Esophagus (tissue), 2 donors: ENCODE measurements at regions not wholly inside any gene's neighbourhood (a gene's known extent, or its start where the extent isn't known, plus 50 kb on each side); places are given as distances from the start of the nearest gene placed in this dataset.
"Not testable (repeated sequence)": the region's sequence is repeated elsewhere in the genome, so short reads cannot be mapped to it uniquely, and the experiment has no call there.

Experiments
- H3K27ac ChIP-seq, 2 donors: one replicate each; pipeline ENCODE4 v1.5.1; 2013; ENCODE audit warnings: low read depth in 2 of 2, mild to moderate bottlenecking in 2 of 2, inconsistent platforms in 1 of 2, low read length in 1 of 2, moderate library complexity in 1 of 2
- H3K27me3 ChIP-seq, 2 donors: one replicate each; pipeline ENCODE4 v1.6.1; 2013; ENCODE audit warnings: low read length in 2 of 2, control low read depth in 1 of 2, mild to moderate bottlenecking in 1 of 2; ENCODE audit not compliant: insufficient read depth in 2 of 2, control insufficient read depth in 1 of 2
- H3K36me3 ChIP-seq, 2 donors: one replicate each; pipeline ENCODE4 v1.6.1; 2013; ENCODE audit warnings: low read length in 1 of 2; ENCODE audit not compliant: control insufficient read depth in 2 of 2, insufficient read depth in 2 of 2
- H3K4me1 ChIP-seq, 2 donors: one replicate each; pipeline ENCODE4 v1.6.1; 2013; ENCODE audit warnings: low read length in 1 of 2; ENCODE audit not compliant: control insufficient read depth in 2 of 2, insufficient read depth in 2 of 2
- H3K4me3 ChIP-seq, 2 donors: one replicate each; pipeline ENCODE4 v1.5.1; 2013; ENCODE audit warnings: low read length in 2 of 2, mild to moderate bottlenecking in 2 of 2, low read depth in 1 of 2, moderate library complexity in 1 of 2
- H3K9me3 ChIP-seq, 2 donors: one replicate each; pipeline ENCODE4 v1.6.1; 2013; ENCODE audit warnings: mild to moderate bottlenecking in 2 of 2, low read depth in 1 of 2, low read length in 1 of 2, moderate library complexity in 1 of 2; ENCODE audit not compliant: control insufficient read depth in 2 of 2, insufficient read depth in 1 of 2
- WGBS, 2 donors: extraction: QIAGEN DNeasy Blood & Tissue Kit; methylation state at CpG; one replicate each; pipeline ENCODE4 v1.1.7; 2013; 5-methylcytosine and 5-hydroxymethylcytosine counted together
- donor health status: healthy with polysubstance abuse.
- donor health status: Bipolar disorder and iron deficiency.

DNA sequence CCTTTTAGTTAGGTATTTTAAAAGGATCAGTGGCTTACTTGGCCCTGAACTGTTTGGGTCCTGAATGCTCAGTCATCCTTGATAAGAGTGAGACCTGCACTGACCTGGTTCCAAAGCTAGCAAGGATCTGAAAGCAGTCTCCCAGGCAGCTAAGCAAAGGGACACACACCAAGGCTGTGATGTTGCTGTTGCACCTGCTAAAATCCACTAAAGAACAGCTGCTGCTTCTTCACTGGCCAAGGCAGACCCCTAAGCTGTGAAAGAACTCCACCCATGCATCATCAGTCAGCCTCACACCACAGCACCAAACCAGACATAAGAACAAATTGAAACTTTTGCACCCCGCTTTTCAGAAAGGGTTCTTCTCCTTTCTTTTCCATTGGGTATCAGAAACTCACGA is 213.4 kb upstream of the STT3B start:
- WGBS, 2 donors, result 92 to 99% methylated on average over 2 of the region's 2 CpGs
- no peak overlapping the region for H3K4me3 ChIP-seq
- no peaks in the 10 kb centered on the region for H3K4me1 ChIP-seq
- H3K9me3 ChIP-seq, result no peaks in the 10 kb centered on the region
- no peaks in the 10 kb centered on the region for H3K36me3 ChIP-seq
- H3K27ac ChIP-seq, result no peak overlapping the region
- H3K27me3 ChIP-seq, result no peaks in the 10 kb centered on the region

DNA sequence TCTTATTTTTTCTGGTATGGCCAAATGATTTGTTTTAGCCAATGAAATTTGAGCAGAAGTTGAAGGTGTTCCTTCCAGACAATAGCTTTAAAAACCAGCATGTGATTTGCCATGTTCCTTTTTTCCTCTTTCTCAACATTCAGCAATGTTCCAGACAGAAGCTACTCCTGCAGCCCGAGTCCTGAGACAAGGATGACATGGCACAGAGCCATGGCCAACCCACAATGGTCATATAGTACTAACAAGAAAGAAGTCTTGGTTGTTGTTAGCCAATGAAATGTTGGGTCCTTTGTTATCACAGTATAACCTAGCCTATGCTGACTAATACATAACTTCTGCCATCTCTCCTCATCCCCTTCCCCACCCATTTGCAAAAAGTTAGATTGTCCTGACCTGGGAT is 211.1 kb upstream of the STT3B start:
- no peaks in the 10 kb centered on the region for H3K36me3 ChIP-seq
- H3K4me1 ChIP-seq, result no peaks in the 10 kb centered on the region
- WGBS, 2 donors, result 33 to 57% methylated on average over 1 of the region's 1 CpG
- H3K4me3 ChIP-seq, result no peak overlapping the region
- H3K27me3 ChIP-seq, result no peaks in the 10 kb centered on the region
- no peaks in the 10 kb centered on the region for H3K9me3 ChIP-seq
- H3K27ac ChIP-seq, result no peak overlapping the region

DNA sequence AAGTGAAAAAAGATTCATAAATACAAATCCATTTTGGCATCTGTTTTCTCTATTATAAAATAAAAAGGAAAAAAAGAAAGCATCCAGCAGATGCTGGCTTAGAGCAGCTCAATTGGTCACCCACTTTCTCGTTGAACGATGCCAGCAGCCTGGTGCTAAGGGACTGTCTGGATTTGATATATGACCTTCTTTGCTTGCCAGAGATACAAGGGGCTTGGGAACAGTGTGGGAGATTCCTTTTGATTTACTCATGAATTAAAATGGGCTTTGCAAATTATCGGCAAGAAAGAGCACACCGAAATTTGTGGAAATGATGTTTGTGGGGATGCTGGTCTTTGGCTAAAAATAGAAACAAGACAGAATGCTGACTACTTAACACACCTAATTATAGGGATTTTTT is 210.3 kb upstream of the STT3B start:
- WGBS, 2 donors, result 74 to 75% methylated on average over 4 of the region's 4 CpGs
- H3K27ac ChIP-seq, result no peak overlapping the region
- no peaks in the 10 kb centered on the region for H3K27me3 ChIP-seq
- H3K36me3 ChIP-seq, result no peaks in the 10 kb centered on the region
- no peaks in the 10 kb centered on the region for H3K4me1 ChIP-seq
- no peak overlapping the region for H3K4me3 ChIP-seq
- H3K9me3 ChIP-seq, result no peaks in the 10 kb centered on the region

GRCh38 chr3:31327826-31328357 is 204.8 kb upstream of the STT3B start:
- not testable (repeated sequence) for H3K36me3 ChIP-seq, H3K27ac ChIP-seq, H3K27me3 ChIP-seq, H3K9me3 ChIP-seq, H3K4me3 ChIP-seq, H3K4me1 ChIP-seq
- WGBS, 2 donors, result 88 to 96% methylated on average over 3 of the region's 3 CpGs

- WGBS, 2 donors, result 85 to 90% methylated on average over 3 of the region's 3 CpGs
- Histone ChIP-seq H3K36me3 (no peaks in the 10 kb centered on the region), H3K4me1 (no peaks in the 10 kb centered on the region), H3K4me3 (no peak overlapping the region), H3K27ac (no peak overlapping the region), H3K9me3 (no peaks in the 10 kb centered on the region), H3K27me3 (no peaks in the 10 kb centered on the region)
These were observed 201.4 kb upstream of the STT3B start for GRCh38 chr3:31331278-31331677.

DNA sequence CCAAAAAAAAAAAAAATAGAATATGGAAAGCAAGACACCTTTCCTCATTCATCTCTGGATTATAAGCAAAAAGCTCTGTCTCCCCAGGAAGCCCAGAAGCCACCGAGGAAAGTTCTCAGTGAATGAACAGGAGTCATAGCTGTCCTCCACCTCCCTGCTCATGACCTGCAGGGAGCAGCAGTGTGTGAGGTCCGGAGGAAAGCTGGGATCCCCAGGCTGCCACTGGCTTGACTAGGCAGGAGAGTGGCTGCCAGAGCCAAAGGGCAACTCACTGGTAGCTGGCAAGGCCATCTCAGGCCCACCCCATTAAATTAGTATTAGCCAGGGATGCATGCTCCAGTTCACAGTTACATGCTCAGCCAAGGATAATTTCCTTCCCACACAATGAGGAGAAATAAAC is 191.6 kb upstream of the STT3B start:
- Histone ChIP-seq H3K4me3 (no peak overlapping the region), H3K27me3 (no peaks in the 10 kb centered on the region), H3K27ac (no peak overlapping the region), H3K4me1 (peaks cover 0 to 6% of the 10 kb centered on the region in 2 donors), H3K9me3 (peaks cover 0 to 3% of the 10 kb centered on the region in 2 donors), H3K36me3 (no peaks in the 10 kb centered on the region)
- 41 to 53% methylated on average over 2 of the region's 2 CpGs for WGBS, 2 donors

DNA sequence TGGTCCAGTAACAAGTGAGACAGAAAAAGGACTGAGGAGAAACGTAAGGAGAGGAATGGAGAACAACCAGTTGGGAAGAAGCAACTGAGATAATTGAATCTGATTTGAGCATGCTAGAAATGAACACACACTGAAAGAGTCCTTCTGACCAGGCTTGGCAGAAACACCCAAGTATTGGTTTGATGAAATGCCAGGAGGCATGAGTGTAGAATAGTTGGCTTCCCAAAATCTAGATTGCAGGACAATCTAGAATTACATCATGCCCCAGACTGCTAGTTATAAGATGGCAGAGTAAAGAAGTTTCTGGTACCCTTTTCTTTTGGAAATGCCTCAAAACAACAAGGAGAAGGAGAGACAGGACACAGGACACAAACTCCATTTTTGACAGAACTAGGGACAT is 189.7 kb upstream of the STT3B start:
- peaks cover 0 to 6% of the 10 kb centered on the region in 2 donors for H3K4me1 ChIP-seq
- 81 to 93% methylated on average over 1 of the region's 1 CpG for WGBS, 2 donors
- no peak overlapping the region for H3K27ac ChIP-seq
- H3K36me3 ChIP-seq, result no peaks in the 10 kb centered on the region
- H3K4me3 ChIP-seq, result no peak overlapping the region
- no peaks in the 10 kb centered on the region for H3K27me3 ChIP-seq
- peaks cover 0 to 3% of the 10 kb centered on the region in 2 donors for H3K9me3 ChIP-seq

- no peak overlapping the region for H3K27ac ChIP-seq
These were observed 187.1 kb upstream of the STT3B start for GRCh38 chr3:31345581-31345980.

GRCh38 chr3:31346542-31346979 is 186.2 kb upstream of the STT3B start:
- Histone ChIP-seq H3K27me3 (no peaks in the 10 kb centered on the region), H3K9me3 (peaks cover 0 to 3% of the 10 kb centered on the region in 2 donors), H3K36me3 (no peaks in the 10 kb centered on the region), H3K4me3 (no peak overlapping the region), H3K4me1 (peaks cover 0 to 2% of the 10 kb centered on the region in 2 donors), H3K27ac (no peak overlapping the region)
- WGBS, 2 donors, result 84 to 94% methylated on average over 5 of the region's 5 CpGs

More at GRCh38 chr3:31345581-31345980, 187.1 kb upstream of the STT3B start:
- Histone ChIP-seq H3K9me3 (peaks cover 0 to 3% of the 10 kb centered on the region in 2 donors), H3K27me3 (no peaks in the 10 kb centered on the region), H3K4me1 (peaks cover 0 to 2% of the 10 kb centered on the region in 2 donors), H3K36me3 (no peaks in the 10 kb centered on the region), H3K4me3 (no peak overlapping the region)
- WGBS, 2 donors, result 81 to 87% methylated on average over 2 of the region's 2 CpGs

GRCh38 chr3:31349001-31349748 is 183.6 kb upstream of the STT3B start:
- H3K36me3 ChIP-seq, result no peaks in the 10 kb centered on the region
- WGBS, 2 donors, result 64 to 90% methylated on average over 1 of the region's 1 CpG
- H3K9me3 ChIP-seq, result no peaks in the 10 kb centered on the region
- H3K27ac ChIP-seq, result no peak overlapping the region
- H3K4me3 ChIP-seq, result no peak overlapping the region
- H3K4me1 ChIP-seq, result no peaks in the 10 kb centered on the region
- H3K27me3 ChIP-seq, result no peaks in the 10 kb centered on the region
